MM.1S (cell line): ENCODE measurements at regions not wholly inside any gene's neighbourhood (a gene's known extent, or its start where the extent isn't known, plus 50 kb on each side); places are given as distances from the start of the nearest gene placed in this dataset.

Experiments used
- CTCF ChIP-seq: fragments of 300-600 bp; sonication (generic); IDR thresholded peaks from 2 replicates; pipeline ENCODE4 v1.5.1; 2016; ENCODE audit warnings: antibody characterized with exemption, low read length, mixed read lengths
- EZH2 ChIP-seq: fragments of 300-600 bp; sonication (generic); optimal IDR thresholded peaks from 2 replicates; pipeline ENCODE3; 2017; ENCODE audit warnings: low read depth, mild to moderate bottlenecking, antibody characterized with exemption, low read length, mixed read lengths

GRCh38 chr3:43796041-43796596 lies 105.4 kb downstream of the ABHD5 start:
- TF ChIP-seq CTCF = no peak
- no peak for TF ChIP-seq EZH2
